Thyroid gland (tissue), 4 donors: ENCODE measurements at regions not wholly inside any gene's neighbourhood (a gene's known extent, or its start where the extent isn't known, plus 50 kb on each side); places are given as distances from the start of the nearest gene placed in this dataset.

Source experiments
- CTCF ChIP-seq, 6 experiments: fragments of 200-600 bp in 3 of 6; fragments of 450-650 bp in 3 of 6; sonication (generic) in 3 of 6; IDR thresholded peaks; one replicate each; pipeline ENCODE4 v1.5.1; 2016 to 2019; ENCODE audit warnings: antibody characterized with exemption in 6 of 6, mild to moderate bottlenecking in 2 of 6, inconsistent platforms in 1 of 6, moderate library complexity in 1 of 6
- POLR2A ChIP-seq, 2 donors: fragments of 450-650 bp; IDR thresholded peaks; one replicate each; pipeline ENCODE4 v1.6.1; 2017; ENCODE audit warnings: antibody characterized with exemption in 2 of 2, mild to moderate bottlenecking in 2 of 2, moderate library complexity in 1 of 2

GRCh38 chr9:1829719-1830118 is 185.4 kb upstream of the SMARCA2 start:
- TF ChIP-seq CTCF (IDR thresholded peaks at IDR 0.05): no peak
- no peak for TF ChIP-seq POLR2A (IDR thresholded peaks at IDR 0.05)
